HFFc6 (cell line): ENCODE measurements at regions not wholly inside any gene's neighbourhood (a gene's known extent, or its start where the extent isn't known, plus 50 kb on each side); places are given as distances from the start of the nearest gene placed in this dataset.
"Not testable (repeated sequence)": the region's sequence is repeated elsewhere in the genome, so short reads cannot be mapped to it uniquely, and the experiment has no call there.

ENCODE experiments used
- DNase-seq: peaks from one replicate; pipeline ENCODE4 v3.0.0-alpha.2; 2018
- H3K27ac Mint-ChIP-seq: 2 replicates; pipeline ENCODE4 v1.8.0; 2020; ENCODE audit warnings: mild to moderate bottlenecking, mixed read lengths
- H3K27me3 Mint-ChIP-seq: 2 replicates; pipeline ENCODE4 v1.8.0; 2021; ENCODE audit warnings: mild to moderate bottlenecking, moderate library complexity, mixed read lengths; ENCODE audit not compliant: insufficient read depth
- H3K36me3 Mint-ChIP-seq: 2 replicates; pipeline ENCODE4 v1.8.0; 2021; ENCODE audit warnings: low read depth, mixed read lengths
- H3K4me1 Mint-ChIP-seq: 2 replicates; pipeline ENCODE4 v1.8.0; 2020; ENCODE audit warnings: low read depth, mixed read lengths
- H3K4me3 Mint-ChIP-seq: 2 replicates; pipeline ENCODE4 v1.8.0; 2020; ENCODE audit warnings: mild to moderate bottlenecking, moderate library complexity, mixed read lengths
- H3K9me3 Mint-ChIP-seq: 2 replicates; pipeline ENCODE4 v1.8.0; 2020; ENCODE audit warnings: mild to moderate bottlenecking, mixed read lengths
- TF ChIP-seq, protein P1 (sequence below): fragments of 200-600 bp; sonication (generic); IDR thresholded peaks from 2 replicates; pipeline ENCODE4 v1.5.0; 2021; ENCODE audit warnings: antibody characterized with exemption, mild to moderate bottlenecking

DNA sequence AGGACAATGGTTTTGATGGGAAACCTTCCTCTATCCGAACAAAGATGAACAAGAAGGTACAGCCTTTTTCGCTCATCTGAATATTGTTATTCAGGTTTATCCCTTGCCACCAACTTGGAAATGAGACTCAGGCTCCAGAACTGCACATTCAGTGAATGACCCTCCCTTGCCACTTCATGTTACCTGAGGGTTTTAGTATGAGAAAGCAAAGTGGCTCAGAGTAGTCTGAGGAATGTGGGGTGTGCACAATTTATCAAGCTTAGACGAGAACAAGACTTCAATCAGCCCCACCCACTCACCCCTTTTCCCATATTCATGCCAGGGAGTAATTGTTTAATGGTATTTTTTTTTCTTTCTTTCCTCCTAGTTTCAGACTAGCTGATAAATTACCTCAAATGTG is 265.3 kb upstream of the POU1F1 start:
- Mint-ChIP-seq H3K4me1 (no peaks in the 10 kb centered on the region), H3K4me3 (no peak overlapping the region), H3K27me3 (peaks cover 3% of the 10 kb centered on the region), H3K27ac (no peak overlapping the region), H3K9me3 (no peaks in the 10 kb centered on the region), H3K36me3 (no peaks in the 10 kb centered on the region)
- TF ChIP-seq, protein P1, sequence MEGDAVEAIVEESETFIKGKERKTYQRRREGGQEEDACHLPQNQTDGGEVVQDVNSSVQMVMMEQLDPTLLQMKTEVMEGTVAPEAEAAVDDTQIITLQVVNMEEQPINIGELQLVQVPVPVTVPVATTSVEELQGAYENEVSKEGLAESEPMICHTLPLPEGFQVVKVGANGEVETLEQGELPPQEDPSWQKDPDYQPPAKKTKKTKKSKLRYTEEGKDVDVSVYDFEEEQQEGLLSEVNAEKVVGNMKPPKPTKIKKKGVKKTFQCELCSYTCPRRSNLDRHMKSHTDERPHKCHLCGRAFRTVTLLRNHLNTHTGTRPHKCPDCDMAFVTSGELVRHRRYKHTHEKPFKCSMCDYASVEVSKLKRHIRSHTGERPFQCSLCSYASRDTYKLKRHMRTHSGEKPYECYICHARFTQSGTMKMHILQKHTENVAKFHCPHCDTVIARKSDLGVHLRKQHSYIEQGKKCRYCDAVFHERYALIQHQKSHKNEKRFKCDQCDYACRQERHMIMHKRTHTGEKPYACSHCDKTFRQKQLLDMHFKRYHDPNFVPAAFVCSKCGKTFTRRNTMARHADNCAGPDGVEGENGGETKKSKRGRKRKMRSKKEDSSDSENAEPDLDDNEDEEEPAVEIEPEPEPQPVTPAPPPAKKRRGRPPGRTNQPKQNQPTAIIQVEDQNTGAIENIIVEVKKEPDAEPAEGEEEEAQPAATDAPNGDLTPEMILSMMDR: no peak
- no peak for DNase-seq

DNA sequence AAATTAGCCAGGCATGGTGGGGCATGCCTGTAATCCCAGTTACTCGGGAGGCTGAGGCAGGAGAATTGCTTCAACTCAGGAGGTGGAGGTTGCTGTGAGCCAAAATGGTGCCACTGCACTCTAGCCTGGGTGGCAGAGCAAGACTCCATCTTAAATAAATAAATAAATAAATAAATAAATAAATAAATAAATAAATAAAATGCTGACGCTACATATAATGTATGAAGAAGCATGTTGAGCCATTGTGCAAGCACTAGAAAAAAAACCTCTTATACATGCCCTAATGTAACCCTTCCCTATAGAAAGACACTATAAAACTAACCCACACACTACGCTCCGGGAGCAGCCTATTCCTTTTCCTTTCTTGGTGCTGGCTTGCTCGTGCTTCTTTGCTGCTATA is 262.3 kb upstream of the POU1F1 start:
- not testable (repeated sequence) for H3K27me3 Mint-ChIP-seq, H3K9me3 Mint-ChIP-seq, H3K36me3 Mint-ChIP-seq, H3K27ac Mint-ChIP-seq, H3K4me3 Mint-ChIP-seq, H3K4me1 Mint-ChIP-seq, DNase-seq

DNA sequence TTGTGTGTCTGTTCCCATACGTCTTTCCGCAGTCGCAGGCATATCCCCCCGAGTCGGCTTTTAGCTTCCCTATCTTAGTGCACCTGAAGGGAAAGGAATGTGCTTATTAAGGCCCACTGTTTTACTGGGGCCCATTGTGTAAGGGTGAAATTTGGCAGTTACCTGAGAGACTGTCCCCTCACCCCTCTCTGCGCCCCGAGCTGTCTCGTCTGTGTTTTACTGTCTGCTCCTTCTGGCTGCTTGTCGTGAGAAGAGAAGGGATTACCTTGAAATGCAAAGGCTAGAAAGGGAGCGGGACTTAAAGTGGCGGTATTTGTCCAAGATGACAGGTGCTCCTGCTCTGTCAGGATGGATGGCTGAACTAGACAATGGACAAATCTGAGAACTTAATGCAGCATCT is 233.0 kb upstream of the POU1F1 start:
- Mint-ChIP-seq H3K27ac (no peak overlapping the region), H3K4me3 (no peak overlapping the region), H3K27me3 (peaks cover 2% of the 10 kb centered on the region; the same call in 1 of the 2 replicates), H3K4me1 (no peaks in the 10 kb centered on the region), H3K9me3 (no peaks in the 10 kb centered on the region), H3K36me3 (no peaks in the 10 kb centered on the region)
- TF ChIP-seq, protein P1: no peak
- DNase-seq: no peak

DNA sequence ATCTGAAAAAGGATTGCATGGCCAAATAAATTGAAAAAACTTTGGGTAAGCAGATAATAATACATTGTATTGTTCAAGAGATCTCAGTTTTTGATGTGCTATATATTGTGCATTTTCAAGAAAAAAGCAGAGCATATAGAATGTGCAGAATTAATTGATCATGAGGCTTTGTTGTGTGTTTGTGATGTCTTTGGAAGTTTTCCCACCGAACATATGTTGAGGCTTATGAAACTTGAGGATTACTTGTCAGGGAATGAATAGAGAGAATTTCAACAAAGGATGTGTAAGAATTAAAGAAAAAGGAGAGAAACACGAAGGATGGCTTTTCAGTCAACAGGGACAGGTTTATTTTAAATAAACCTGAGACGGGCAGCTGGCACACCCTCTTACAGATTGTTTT is 232.5 kb upstream of the POU1F1 start:
- Mint-ChIP-seq H3K4me3 (no peak overlapping the region), H3K27ac (no peak overlapping the region), H3K36me3 (no peaks in the 10 kb centered on the region), H3K27me3 (peaks cover 2% of the 10 kb centered on the region; the same call in 1 of the 2 replicates), H3K4me1 (peaks cover 3% of the 10 kb centered on the region; the same call in 1 of the 2 replicates), H3K9me3 (no peaks in the 10 kb centered on the region)
- TF ChIP-seq, protein P1: no peak
- no peak for DNase-seq

DNA sequence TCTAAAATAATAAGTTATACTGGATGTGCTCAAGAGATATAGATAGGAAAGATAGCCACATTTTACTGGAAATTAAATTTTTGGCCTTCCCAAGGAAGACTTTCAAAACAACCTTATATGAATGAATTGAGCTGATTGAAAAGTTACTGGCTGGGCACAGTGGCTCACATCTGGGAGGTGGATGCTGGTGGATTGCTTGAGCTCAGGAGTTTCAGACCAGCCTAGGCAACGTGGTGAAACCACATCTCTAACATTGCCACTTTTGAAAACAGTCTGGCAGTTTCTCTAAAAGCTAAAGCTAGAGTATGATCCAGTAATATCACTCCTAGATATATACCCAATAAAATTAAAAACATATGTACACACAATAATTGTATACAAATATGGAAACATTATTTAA is 231.4 kb upstream of the POU1F1 start:
- TF ChIP-seq, protein P1: no peak

DNA sequence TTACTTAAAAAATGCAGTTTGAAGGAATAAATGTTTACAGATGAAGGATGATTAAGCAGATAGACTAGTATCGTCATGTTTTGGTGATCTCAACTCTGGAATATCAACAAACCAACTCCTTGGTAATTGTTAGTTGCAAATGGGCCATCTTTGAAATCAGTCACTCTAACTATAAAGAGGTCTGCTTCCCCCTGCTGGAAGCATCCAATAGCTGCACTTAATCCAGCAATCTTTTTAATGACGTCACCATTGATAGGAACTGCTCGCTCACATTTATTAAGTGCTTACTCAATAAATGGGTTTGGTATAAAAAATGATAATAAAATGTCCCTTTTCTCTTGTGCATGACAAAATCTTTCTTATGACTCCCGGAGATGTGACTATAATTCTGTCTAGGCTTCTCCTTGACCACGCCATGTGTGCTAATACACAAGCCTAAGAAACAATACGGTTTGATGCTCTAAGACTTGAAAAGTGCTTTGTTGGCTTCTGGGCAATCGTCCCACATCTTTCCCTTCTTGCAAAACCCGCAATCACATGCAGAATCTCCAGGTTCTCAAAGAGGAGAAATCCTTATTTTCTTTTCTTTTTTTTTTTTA is 227.6 kb upstream of the POU1F1 start:
- no peak overlapping the region for H3K4me3 Mint-ChIP-seq
- H3K36me3 Mint-ChIP-seq: no peaks in the 10 kb centered on the region
- no peaks in the 10 kb centered on the region for H3K9me3 Mint-ChIP-seq
- peaks cover 34% of the 10 kb centered on the region; the same call in 1 of the 2 replicates for H3K4me1 Mint-ChIP-seq
- TF ChIP-seq, protein P1: peak; percentile 93
- peaks cover 2% of the 10 kb centered on the region; the same call in 1 of the 2 replicates for H3K27me3 Mint-ChIP-seq
- peak; percentile 73 for DNase-seq
- no peak overlapping the region for H3K27ac Mint-ChIP-seq

More for the DNA sequence above, 231.4 kb upstream of the POU1F1 start:
- no peaks in the 10 kb centered on the region for H3K36me3 Mint-ChIP-seq
- H3K4me1 Mint-ChIP-seq: peaks cover 10% of the 10 kb centered on the region; the same call in 1 of the 2 replicates
- H3K27me3 Mint-ChIP-seq: peaks cover 2% of the 10 kb centered on the region; the same call in 1 of the 2 replicates
- H3K27ac Mint-ChIP-seq: no peak overlapping the region
- H3K4me3 Mint-ChIP-seq: no peak overlapping the region
- H3K9me3 Mint-ChIP-seq: no peaks in the 10 kb centered on the region
- no peak for DNase-seq
